HG03521 (cell line): ENCODE measurements at regions not wholly inside any gene's neighbourhood (a gene's known extent, or its start where the extent isn't known, plus 50 kb on each side); places are given as distances from the start of the nearest gene placed in this dataset.
"Not testable (repeated sequence)": the region's sequence is repeated elsewhere in the genome, so short reads cannot be mapped to it uniquely, and the experiment has no call there.

Experiments
- ATAC-seq: cut with Tn5 transposase; IDR thresholded peaks from one replicate; pipeline ENCODE4 v1.9.1; 2021; ENCODE audit warnings: mild to moderate bottlenecking, moderate library complexity; ENCODE audit not compliant: unreplicated experiment

DNA sequence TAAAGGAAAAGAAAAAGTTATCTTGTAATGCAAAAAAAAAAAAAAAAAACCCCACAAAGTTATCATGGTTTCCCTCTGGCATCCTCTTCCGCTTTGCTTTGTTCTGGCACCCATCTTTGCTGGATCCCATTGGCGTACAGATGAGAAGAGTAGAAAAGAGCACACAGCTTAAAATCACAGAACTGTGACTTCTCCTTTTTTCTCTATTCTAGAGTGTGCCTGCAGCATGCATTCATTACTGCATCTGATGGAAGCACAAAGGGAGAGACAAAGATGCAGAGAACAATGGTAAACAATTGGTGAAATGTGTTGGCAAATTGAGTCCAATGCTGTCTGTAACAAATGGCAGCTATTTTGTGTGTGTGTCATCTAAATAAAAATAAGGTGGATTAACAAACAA lies 440.8 kb upstream of the PIK3R1 start:
- no peak for ATAC-seq

DNA sequence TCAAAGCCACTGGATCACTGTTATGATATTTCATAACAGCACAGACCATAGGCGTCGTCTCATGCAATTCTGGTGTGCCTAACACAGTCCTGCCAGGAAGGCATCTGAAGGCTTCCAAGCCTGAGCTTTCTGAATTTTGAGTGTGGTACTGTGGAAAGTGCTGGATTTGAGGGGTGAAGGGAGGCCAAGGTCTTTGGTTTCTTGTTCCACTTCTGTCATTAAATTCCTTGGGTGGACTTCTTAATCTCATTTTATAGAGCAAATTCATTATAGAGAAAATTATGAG lies 441.3 kb upstream of the PIK3R1 start:
- ATAC-seq, result no peak

DNA sequence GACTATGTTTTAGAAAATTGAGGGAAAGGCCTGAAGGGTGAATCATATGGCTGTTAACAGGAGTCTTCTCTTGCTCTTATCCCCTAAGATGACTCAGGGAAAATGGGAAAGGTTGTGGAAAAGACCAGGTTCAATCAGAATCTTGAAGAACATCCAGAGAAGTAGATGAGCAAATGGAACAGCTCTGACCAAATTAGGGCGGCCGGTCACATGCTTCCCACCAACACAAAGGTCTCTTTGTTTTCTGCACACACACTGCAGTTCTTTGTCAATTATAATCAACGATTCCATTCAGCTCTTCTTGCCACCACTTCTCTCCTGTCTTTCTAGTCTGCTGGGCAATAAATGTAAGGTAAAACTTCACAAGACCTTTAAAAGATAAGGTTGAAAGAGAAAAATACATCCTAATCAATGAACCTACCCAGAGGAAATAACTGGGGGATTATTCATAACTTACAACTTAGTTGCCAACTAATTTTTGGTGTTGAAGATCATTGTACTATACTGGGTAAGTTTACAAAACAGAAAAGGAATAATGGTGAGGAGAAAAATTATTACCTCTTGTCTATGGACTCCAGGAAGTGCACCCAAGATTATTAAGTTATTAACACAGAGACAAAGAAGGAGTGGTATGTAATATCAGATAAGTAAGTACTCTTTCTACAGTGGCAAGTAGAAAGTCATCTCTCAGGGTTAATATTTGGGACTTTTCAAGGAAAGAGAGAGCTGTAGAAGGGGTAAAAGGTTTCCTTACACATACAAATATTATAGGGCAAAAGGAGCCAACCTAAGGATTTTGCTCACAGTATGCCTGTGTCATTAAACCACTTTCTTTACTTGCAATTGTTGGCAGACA lies 441.9 kb upstream of the PIK3R1 start:
- no peak for ATAC-seq

DNA sequence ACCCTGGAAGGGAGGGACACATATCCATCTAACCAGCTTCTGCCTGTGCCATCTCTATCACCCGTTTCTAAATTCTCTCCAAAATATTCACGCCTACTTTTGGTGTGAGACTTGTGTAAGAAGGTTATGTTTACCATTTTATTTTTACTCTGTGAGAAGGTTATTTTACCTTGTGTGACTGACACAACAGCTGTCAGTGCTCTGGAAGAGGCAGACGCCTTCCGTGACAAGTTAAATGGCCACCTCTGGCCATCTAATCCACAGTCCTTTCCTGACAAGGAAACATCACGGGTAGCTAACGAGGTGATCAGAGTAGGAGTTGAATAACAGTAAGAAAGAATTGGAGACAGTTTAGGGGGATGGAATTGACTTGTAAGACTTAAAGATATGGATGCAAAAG lies 443.8 kb upstream of the PIK3R1 start:
- no peak for ATAC-seq

DNA sequence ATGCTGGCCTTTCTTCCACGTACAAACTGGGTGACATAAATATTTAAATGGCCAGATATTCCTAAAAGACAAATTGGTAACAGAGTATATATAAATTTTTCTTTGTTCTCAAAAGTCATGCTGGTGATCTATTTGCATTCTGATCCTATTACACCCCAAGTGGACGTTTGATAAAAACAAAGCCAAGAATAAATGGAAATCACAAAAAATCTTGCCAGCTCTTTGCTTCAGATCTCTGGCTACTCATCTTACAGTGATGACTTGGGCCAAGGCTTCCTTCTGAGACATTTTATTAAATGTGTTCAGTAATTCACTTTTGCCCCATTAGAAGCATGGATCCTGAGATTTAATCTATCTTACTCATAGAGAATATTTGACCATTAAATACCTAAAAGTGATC lies 444.3 kb upstream of the PIK3R1 start:
- ATAC-seq, result no peak

DNA sequence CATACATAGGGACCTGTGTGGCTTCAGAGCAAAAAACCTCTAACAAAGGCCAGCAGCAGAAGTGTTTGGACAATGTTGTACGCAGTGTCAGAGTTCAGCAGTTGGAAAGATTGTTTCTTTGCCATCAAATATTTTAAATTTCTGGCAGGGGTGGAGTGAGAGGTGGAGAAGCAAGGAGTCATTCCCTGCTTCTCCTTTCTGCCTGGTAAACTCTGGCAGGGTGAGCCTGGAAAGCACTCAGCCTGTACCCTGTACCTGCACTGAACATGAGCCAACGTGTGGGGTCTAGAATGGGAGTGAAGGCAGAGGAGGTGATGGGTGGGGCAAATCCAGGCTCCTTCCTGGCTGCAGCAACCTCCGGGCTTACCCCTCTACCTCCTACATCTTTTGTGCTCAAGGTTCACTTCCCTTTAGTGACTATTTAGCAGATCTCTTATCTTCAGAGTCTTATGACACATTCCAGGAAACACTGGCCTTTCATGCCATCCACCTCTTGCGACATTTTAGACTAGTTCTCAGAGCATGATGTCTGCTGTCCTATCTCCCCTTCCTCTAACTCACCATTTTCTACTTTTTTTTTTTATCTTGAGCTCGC lies 445.0 kb upstream of the PIK3R1 start:
- ATAC-seq, result no peak

DNA sequence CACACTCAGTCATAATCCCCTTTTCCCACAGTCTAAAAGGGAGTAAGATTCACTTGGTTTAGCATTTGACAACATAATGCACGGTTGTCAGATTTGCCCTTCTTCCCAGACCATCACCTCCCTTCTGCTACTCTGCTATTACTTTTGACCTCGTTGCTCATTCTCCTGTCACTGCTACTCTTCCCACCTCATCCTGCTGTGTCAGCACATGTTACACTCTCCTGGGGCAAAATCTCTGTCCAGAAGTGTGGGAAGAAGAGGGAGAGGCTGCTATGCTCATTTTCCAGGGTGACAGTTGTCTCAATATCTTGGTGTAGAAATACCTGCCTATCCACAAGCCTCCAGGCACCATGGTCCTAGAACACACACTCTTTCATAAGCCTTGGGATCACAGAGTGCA lies 449.9 kb upstream of the PIK3R1 start:
- no peak for ATAC-seq

DNA sequence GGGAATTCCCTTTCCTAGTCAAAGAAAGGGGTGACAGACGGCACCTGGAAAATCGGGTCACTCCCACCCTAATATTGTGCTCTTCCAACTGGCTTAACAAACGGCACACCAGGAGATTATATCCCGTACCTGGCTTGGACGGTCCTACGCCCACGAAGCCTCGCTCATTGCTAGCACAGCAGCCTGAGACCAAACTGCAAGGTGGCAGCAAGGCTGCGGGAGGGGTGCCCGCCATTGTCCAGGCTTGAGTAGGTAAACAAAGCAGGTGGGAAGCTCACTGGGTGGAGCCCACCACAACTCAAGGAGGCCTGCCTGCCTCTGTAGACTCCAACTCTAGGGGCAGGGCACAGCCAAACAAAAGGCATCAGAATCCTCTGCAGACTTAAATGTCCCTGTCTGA lies 457.8 kb upstream of the PIK3R1 start:
- not testable (repeated sequence) for ATAC-seq

DNA sequence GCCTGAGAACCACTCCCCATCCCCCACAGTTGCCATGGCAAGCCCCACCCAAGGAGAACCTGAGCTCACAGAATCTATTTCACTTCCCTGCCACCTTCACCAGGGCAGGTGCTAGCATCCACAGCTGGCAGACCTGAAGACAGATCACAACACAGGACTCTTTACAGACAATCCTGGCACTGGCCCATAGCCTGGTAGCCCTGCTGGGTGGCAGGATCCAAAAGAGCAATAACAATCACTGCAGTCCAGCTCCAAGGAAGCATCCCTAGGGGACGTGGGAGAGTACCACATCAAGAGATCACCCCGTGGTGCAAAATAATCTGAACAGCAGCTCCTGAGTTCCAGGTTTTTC lies 463.2 kb upstream of the PIK3R1 start:
- ATAC-seq, result no peak

DNA sequence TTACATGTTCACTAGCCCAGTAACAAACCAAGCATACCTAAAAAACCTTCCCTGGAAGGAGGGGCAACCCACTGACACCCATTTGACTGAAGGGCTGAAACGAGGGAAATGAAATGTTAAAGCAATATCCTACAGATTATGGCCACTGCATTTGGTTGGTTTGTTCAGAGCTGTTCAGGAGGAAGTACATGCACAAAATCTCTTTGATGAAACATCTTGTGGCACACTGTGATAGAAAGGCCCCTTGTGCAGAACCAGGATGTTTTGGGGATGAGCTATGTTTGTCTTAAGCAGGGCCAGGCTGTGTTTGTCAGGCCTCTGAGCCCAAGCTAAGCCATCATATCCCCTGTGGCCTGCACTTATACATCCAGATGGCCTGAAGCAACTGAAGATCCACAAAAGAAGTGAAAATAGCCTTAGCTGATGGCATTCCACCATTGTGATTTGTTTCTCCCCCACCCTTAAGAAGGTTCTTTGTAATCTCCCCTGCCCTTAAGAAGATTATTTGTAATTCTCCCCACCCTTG lies 467.3 kb upstream of the PIK3R1 start:
- ATAC-seq, result no peak

DNA sequence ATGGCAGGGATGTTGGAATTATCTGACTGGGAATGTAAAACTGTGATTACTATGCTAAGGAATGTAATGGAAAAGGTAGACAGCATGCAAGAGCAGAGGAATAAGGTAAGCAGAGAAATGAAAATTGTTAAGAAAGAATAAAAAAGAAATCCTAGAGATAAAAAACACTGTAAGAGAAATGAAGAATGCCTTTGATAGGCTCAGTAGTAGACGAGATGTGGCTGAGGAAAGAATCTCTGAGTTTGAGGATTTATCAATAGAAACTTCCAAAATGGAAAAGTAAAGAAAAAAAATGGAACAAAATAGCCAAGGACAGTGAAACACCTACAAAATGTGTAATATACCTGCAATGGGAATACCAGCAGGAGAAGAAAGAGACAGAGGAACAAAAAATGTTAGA lies 468.5 kb upstream of the PIK3R1 start:
- ATAC-seq, result no peak

DNA sequence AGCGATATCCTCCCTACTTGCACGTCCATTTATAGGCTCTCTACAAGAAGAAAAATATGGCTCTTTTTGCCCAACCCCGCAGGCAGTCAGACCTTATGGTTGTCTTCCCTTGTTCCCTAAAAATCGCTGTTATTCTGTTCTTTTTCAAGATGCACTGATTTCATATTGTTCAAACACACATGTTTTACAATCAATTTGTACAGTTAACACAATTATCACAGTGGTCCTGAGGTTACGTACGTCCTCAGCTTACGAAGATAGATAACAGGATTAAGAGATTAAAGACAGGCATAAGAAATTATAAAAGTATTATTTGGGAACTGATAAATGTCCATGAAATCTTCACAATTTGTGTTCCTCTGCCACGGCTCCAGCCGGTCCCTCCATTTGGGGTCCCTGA lies 468.9 kb upstream of the PIK3R1 start:
- ATAC-seq, result not testable (repeated sequence)

DNA sequence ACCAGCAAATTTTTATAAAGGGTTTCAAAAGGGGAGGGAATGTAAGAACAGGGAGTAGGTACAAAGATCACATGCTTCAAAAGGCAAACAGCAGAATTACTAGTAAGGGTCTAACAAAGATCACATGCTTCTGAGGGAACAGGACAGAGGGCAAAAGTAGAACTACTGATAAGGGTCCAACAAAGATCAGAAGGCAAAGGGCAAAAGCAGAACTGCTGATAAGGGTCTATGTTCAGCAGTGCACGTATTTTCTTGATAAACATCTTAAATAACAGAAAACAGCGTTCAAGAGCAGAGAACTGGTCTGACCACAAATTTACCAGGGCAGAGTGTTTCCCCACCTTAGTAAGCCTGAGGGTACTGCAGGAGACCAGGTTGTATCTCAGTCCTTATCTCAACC lies 469.5 kb upstream of the PIK3R1 start:
- ATAC-seq, result no peak

DNA sequence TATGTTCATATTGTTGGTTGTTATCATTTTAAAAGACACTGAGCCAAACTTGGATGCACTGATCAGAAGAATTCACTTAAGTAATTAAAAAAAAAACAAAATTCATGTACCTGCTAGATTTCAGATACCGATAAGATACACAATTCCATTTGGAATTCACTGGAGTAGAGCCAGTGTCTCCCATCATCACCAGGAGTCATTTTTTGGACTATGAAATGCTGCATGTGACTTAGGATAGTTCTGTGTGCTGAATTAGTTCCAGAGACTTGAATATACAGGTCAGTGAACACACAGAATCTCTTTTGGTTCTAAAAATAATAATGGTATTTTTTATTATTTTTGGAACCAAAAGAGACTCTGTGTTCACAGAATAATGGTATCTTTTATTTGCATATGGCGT lies 482.6 kb upstream of the PIK3R1 start:
- no peak for ATAC-seq

DNA sequence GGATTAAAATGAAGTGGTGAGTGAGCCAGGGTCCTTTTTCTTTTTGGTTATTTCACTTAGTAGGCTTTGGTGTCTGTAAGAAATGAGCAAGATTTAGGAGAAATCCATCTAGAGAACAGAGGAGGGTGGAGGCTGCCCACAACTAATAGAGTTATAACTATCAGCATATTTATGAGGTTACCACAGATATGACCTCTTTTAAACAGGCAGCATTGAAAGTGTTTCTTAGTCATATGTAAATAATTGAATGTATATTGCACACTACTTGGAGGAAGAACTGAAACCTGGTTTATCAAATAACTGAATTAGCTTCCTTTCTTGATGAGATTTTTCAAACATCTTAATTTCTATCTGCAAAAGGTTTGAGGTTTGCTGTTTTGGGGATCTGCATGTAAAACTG lies 483.1 kb upstream of the PIK3R1 start:
- no peak for ATAC-seq

DNA sequence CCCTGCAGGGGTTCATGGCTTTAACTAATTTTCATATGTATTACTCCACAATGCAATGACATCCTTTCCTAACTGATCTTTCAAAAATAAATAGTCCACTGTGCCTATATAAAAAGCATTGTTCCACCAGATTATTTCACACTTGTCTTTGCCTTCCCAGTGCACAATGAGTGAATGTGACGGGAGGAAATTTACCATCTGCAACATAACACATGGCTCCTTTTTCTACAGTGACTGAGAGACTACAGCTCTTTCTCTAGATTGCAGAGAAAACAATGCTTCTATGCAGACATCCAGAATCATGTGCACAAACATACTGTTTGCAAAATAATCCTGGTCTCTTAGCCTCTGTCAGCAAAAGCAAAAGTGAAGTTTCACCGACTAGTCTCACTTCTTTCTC lies 483.7 kb upstream of the PIK3R1 start:
- no peak for ATAC-seq

DNA sequence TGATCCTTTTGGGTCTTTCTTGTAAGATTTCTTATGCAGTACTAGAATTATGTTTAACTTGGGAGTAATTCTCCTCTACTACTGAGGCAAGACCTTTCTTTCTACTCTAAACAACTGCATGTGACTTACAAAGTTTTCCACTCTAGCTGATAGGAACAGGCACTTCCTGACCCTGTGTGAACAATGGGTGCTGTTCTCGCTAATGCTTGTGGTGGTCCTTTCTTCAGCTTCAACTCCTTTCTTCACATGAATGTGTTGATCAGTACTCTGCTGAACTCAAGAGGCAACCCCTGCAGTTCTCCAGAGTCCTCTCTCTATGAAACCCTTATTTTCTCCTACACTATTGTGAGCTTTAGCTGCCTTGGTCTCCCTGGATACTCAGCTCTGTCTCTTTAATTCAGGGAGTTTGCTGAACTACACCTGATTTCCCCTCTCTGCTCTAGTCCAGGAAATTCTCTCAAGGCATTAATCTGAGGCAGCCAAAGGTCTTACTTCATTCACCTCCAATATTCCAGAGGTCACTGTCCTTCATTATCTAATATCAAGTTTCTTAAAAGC lies 484.6 kb upstream of the PIK3R1 start:
- ATAC-seq, result no peak

DNA sequence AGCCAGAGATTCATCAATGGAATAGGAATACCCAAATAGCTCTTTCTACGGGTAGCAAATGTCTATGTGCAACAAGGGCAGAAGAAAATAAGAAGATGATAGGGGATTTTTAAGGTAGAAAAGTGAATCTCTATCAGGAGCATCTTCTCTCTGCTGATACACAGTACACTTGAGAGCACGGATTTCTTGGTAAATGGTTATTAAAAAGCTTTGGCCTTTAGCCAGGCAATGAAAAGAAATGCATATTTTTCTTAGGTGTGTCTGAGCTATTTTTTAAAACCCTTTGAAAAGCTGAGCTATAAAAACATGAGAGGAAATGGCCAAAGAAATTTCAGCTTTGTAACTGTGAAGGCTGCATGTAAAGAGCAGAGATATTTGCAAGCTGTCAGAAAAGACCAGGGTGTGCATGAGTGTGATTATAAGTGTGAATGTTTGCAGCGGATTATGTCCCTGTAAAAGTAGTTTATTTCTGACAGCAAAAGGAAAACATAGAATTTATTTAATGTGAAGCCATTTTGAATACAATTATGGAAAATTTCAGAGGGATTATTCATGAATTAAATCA lies 487.1 kb upstream of the PIK3R1 start:
- no peak for ATAC-seq

DNA sequence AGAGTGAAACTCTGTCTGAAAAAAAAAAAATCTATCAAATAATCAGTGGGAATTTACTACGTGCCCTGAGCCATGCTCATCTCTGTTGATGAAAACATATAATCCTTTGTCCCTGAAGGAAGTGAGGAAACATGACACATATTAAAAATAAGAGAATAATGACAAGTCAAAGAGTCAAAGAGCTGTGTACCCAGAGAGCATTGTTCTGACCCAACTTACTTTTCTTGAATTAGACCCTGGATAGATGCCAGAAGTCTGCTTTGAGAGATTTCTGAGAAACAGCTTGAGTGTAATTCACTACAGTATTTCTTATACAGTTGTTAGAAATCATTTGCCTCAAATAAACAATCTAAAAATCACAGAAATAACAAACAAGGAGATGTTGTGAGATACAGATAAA lies 490.0 kb upstream of the PIK3R1 start:
- no peak for ATAC-seq

DNA sequence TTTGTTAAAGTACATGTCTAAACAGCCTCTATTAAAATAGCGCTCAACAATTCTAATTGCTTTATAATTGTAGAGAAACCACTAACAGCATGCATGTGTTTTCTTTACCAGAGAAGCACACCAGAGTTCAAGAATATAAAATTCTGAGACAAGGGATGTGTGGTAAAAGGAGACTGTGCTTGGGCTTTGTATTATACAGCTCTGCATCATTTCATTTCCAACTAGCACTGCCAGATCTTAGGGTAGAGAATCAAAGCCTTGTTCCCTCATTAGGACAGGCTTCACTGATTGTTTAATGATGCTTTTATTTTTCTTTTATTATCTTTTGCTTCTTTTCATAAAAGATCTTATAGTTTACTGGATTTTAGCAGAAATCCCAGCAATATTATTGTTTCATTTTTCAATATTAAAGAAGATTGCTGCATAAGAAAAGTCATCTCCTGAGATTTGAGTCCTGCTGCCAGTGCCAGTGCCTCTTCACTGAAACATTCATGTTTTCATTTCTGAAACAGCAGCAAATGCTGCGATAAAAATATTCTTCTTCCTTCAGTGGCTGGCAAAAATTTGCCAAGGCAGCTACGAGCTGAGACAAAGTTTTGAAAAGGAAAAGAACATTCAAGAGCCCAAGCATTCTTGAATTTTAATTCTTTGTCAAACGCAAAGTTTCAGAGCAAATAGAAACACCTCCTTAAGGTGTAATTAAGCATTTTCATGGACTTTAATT lies 491.0 kb upstream of the PIK3R1 start:
- ATAC-seq, result no peak

DNA sequence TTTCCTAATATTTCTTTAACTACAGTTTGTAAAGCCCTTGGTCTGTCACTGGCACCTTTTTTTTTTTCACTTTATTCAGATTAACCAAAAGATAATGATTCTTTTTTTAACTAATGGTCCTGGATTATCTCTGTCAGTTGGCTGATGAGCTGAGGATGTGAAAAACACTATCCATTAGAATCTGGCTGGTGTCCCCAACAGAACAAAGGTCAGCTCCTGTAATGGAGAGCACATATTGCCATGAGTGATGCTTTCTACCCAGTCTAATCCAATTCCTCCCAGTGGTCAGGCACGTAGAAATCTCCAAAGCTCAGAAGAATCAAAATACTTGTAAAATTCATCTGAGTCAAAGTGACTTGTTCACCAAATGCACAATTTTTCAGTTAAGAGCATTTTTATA lies 491.7 kb upstream of the PIK3R1 start:
- ATAC-seq, result no peak

DNA sequence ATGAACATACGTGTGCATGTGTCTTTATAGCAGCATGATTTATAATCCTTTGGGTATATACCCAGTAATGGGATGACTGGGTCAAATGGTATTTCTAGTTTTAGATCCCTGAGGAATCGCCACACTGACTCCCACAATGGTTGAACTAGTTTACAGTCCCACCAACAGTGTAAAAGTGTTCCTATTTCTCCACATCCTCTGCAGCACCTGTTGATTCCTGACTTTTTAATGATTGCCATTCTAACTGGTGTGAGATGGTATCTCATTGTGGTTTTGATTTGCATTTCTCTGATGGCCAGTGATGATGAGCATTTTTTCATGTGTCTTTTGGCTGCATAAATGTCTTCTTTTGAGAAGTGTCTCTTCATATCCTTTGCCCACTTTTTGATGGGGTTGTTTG lies 493.0 kb upstream of the PIK3R1 start:
- ATAC-seq, result not testable (repeated sequence)
